Activated CD4-positive, alpha-beta T cell treated with anti-CD3 and anti-CD28 coated beads for 48 hours (primary cell): ENCODE measurements at regions not wholly inside any gene's neighbourhood (a gene's known extent, or its start where the extent isn't known, plus 50 kb on each side); places are given as distances from the start of the nearest gene placed in this dataset.
A peak's percentile ranks its signal among the peaks of the same experiment; 100 is the strongest.
"Not testable (repeated sequence)": the region's sequence is repeated elsewhere in the genome, so short reads cannot be mapped to it uniquely, and the experiment has no call there.

Experiments
- DNase-seq: peaks from one replicate; pipeline ENCODE4 v3.0.0-alpha.2; 2020

DNA sequence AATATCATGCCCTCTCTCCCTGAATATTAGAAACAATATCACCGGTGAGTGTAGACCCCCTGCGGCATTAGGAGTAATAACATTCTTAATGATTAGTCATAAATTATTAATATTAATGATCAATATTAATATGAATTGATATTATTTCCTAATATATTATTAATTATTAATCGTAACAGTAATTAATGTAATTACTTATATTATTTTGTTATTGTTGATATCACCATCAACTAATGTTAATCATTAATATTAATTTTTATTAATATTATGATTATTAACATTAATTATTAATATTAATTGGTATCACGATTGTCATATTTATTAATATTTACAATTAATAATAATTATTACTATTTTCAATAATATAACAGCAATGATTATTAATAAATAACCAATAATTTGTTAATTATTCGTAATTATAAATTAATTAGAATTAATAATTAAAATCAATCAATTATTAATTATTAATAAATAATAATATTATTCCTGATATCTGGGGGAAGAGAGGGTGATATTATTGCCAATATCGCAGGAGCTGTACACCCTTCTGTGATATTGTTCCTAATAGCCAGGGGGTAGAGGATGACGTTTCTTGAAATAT lies 528.8 kb upstream of the PCDH20 start:
- no peak for DNase-seq

DNA sequence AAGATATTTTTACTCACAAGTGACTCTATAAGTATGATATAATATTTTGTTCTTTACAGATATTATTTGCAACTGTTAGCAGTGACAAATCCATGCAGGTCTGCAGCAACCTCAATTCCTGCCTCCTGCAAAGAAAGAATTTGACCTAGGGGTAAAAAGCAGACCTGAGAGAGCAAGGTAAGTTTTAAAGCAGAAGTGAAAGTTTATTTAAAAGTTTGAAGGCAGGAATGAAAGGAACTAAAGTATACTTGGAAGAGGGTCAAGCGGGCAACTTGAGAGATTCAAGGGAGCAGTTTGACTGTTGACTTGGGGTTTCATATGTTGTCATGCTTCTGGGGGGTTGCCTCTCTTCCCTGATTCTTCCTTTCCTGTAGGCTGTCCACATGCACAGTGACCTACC lies 520.1 kb upstream of the PCDH20 start:
- no peak for DNase-seq

- no peak for DNase-seq
Observed at GRCh38 chr13:61927648-61928047, 512.0 kb upstream of the PCDH20 start.

- no peak for DNase-seq
Observed at GRCh38 chr13:61918841-61919240, 503.2 kb upstream of the PCDH20 start.

DNA sequence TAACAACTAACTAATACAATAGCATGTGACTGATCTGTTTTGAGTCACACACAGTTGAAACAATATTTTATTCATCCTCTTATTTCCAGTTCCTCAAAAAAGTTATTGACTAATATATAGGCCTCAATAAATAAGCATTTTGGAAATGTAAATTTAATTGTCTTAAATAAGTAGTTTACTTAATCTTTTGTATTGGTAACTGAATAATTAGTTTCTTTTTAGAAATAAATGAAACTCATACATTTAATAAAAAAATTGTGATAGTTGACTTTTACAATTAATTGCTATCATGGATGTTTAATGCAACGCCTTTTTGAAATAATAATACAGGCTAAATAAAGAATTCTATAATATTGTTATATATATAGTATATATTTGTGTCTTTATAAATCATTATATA lies 500.8 kb upstream of the PCDH20 start:
- no peak for DNase-seq

GRCh38 chr13:61913183-61913582 lies 497.5 kb upstream of the PCDH20 start:
- DNase-seq = no peak

- no peak for DNase-seq
Observed at GRCh38 chr13:61908906-61909615, 493.4 kb upstream of the PCDH20 start.

DNA sequence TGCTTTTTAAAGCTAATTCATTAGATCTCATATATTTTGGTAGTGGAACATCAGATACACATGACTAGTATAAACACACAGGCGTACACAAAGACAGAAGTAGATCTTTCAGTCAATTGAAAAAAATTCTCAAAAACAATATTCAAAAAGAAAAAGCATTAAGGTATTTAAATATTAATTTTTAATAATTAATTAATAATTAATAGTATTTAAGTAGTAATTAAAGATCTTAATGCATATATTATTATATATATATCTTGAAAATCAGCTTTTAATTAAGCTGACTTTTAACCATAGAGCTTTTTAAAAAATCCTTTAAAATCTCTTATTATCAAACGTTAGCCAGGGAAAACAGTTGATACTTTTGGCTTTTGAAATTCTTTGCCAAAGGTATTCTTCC lies 489.4 kb upstream of the PCDH20 start:
- no peak for DNase-seq

- DNase-seq = no peak
Observed at GRCh38 chr13:61901946-61902541, 486.4 kb upstream of the PCDH20 start.

DNA sequence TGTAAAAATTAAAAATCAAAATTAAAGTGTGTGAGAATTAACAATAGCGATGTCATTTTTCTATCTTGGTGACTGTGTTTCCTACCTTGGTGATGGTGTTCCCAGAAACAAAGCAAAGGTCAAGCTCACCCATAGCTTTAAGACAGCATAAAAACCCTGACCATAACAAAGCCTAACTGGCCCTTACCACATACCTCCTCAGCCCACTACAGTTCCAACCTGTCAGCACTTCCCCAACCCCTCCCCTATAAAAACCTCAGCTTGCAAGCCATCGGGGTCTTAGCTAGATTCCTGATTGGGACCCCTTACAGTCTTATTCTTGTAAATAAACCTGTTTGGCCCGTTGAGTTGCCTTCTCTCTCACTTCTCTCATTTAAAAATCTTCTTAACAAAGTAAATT lies 484.4 kb upstream of the PCDH20 start:
- DNase-seq = no peak

GRCh38 chr13:61898207-61898606 lies 482.6 kb upstream of the PCDH20 start:
- DNase-seq = no peak

DNA sequence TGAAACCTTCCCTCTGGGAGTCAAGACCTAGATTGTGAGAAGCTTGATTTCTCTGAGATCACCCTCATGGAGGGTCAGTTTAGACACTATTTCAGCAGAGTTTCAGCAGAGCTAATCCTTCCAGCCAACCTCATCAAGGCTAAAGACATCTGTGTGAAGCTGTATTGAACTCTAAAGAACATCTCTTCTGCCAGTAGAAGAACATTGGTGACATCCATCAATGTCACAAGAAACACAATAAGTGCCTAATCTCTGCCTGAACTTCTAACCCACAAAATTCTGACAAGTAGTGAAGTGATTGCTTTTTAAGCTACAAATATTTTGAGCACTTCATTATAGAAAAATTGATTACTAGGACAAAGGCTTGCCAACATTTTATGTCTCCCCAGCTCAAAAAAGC lies 475.8 kb upstream of the PCDH20 start:
- no peak for DNase-seq

DNA sequence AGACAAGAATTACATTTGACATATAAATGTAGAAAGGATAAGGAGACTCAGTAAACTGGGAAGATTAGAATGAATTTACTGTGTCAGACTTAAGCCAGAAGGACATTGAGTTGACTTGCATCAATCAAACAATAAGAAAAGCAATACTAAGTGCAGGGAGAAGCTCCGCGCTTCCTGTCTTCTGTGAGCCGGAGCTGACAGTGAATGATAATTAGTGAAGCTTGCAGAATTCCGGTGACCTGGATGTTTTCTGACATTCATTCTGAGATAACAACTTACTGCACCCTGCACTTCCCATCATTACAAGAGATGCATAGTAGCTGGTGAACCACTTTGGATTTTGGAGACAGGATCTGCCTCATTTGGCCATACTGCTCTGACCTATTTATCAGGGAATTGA lies 469.2 kb upstream of the PCDH20 start:
- DNase-seq = no peak

GRCh38 chr13:61880578-61881283 lies 465.1 kb upstream of the PCDH20 start:
- DNase-seq = peak; percentile 9

DNA sequence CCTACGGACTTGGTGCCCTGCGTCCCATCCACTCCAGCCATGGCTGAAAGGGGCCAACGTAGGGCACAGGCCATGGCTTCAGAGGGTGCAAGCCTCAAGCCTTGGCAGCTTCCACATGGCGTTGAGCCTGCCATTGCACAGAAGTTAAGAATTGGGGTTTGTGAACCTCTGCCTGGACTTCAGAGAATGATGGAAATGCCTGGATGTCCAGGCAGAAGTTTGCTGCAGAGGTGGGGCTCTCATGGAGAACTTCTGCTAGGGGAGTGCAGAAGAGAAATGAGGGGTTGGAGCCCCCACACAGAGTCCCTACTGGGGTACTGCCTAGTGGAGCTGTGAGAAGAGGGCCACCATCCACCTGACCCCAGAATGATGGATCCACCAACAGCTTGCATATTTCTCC lies 462.9 kb upstream of the PCDH20 start:
- DNase-seq = not testable (repeated sequence)

- DNase-seq = no peak
Observed at GRCh38 chr13:61874970-61875579, 459.4 kb upstream of the PCDH20 start.

DNA sequence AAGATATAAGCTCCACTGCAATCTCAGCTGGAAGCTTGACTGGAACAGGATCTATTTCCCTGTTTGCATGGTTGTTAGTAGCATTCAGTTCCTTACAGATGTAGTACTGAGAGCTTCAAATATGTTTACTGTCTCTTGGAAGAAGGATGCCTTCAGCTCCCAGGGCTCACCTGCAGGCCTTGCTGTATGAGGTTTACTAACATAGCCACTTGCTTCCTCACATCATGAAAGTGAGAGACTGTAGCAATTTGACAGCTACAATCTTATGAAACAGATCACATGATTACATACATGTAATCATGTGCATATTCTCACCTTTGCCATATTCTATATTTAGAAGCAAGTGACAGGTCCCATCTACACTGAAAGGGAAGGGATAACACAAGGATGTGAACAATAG lies 458.1 kb upstream of the PCDH20 start:
- DNase-seq = no peak

DNA sequence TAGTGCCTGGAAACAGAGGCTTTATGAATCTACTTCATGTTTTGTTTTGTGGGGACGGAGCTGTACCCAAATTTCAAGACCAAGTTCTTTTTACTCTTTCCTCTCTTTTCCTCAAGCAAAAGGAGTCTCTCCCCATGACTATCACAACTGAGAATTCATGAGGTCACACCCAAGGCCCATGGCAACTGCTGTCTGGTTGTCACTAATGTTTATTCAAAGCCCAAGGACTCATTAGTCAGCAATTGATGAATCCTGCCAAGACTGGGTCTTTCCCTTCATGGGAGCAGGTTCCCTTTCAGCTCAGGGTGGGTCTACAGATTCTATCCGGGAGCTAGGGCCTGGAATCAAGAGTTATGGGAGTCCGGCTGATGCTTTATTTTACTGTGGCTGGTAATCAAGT lies 441.5 kb upstream of the PCDH20 start:
- DNase-seq = no peak

DNA sequence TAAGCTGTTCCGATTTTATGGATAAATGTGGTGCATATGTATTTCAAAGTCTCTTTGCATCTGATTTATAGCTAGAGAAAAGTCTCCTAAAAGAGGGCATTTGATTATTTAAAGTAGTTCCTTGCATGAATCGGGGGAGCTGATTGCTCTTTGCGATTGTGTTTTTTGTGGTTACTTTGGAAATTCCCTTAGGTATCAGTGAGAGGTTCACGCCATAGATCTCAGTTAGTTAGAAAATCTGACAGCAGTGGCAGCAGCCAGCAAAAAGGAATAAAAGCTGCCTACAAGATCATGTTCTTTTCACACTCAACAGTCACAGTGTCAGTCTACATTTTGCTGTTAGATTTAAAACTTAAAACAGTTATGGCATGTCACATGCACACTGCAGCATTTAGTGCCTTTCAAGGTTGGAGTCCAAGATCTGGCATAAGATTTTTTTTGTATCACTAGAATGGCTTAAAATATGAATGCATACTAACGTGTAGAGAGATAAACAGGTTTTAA lies 436.5 kb upstream of the PCDH20 start:
- no peak for DNase-seq

DNA sequence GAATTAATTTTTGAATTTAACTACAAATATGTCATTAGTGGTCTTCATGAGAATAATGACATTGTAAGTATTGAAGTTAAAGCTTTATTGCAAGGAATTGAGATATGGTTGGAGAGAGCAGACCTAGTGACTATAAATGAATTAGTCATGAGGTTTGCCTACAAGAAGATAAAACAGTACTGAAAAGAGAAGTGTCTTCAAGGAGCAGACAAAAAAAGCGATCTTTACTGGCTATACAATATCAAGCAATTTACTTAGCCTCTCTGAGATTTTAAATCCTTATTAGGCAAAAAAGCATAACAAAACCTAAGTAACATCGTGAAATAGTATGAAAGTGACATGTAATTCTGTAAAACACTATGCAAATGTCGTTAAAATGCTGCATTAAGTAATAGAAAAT lies 435.1 kb upstream of the PCDH20 start:
- DNase-seq = no peak

- DNase-seq = no peak
Observed at GRCh38 chr13:61838568-61838967, 422.9 kb upstream of the PCDH20 start.

DNA sequence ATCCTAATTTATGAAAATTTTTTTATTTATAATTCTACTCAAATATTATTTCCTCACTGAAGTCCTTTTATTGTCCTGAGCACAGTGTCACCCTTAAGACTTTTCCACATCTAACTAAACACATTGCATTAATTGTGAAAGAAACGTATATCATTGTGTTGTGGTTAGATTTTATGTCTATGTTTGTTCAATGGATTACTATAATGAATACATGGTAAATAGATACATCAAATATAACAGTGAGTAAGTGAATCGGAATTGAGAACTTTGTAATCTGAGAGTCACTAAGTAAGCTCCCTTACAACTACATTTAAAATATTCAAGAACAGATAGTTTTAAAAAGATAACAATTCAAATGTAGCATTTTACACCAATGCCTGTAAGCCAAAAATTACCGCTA lies 417.6 kb upstream of the PCDH20 start:
- DNase-seq = no peak

GRCh38 chr13:61831026-61831425 lies 415.4 kb upstream of the PCDH20 start:
- no peak for DNase-seq
